Neutrophil (primary cell): ENCODE measurements at regions not wholly inside any gene's neighbourhood (a gene's known extent, or its start where the extent isn't known, plus 50 kb on each side); places are given as distances from the start of the nearest gene placed in this dataset.

ENCODE experiments used
- H3K27ac ChIP-seq: fragments of 200-600 bp; sonication (generic); 2 replicates; pipeline ENCODE4 v1.5.1; 2016; ENCODE audit warnings: mild to moderate bottlenecking, moderate library complexity
- H3K27me3 ChIP-seq: fragments of 200-600 bp; sonication (generic); 2 replicates; pipeline ENCODE4 v1.6.0; 2016; ENCODE audit warnings: mild to moderate bottlenecking
- H3K36me3 ChIP-seq: fragments of 200-600 bp; sonication (generic); 2 replicates; pipeline ENCODE4 v1.5.1; 2017
- H3K4me1 ChIP-seq, 2 experiments: fragments of 200-600 bp in 1 of 2; sonication (generic) in 1 of 2; 1 replicate in 1 of 2; 2 replicates in 1 of 2; pipeline versions ENCODE4 v1.5.1 to v1.6.1; 2013 to 2016; ENCODE audit warnings: low read depth in 1 of 2, low read length in 1 of 2, mild to moderate bottlenecking in 1 of 2, moderate library complexity in 1 of 2; ENCODE audit not compliant: control insufficient read depth in 1 of 2, insufficient read depth in 1 of 2
- H3K4me3 ChIP-seq, 2 experiments: fragments of 200-600 bp in 1 of 2; sonication (generic) in 1 of 2; 1 replicate in 1 of 2; 2 replicates in 1 of 2; pipeline ENCODE4 v1.5.1; 2013 to 2016; ENCODE audit warnings: low read depth in 1 of 2, low read length in 1 of 2, mild to moderate bottlenecking in 1 of 2, moderate library complexity in 1 of 2
- H3K9me3 ChIP-seq: fragments of 200-600 bp; sonication (generic); 2 replicates; pipeline ENCODE4 v1.5.1; 2016
- CTCF ChIP-seq: fragments of 200-600 bp; sonication (generic); IDR thresholded peaks from 2 replicates; pipeline ENCODE4 v1.5.1; 2016; ENCODE audit warnings: antibody characterized with exemption

GRCh38 chr14:100415226-100415625 lies 92.1 kb downstream of the SLC25A47 start:
- no peak for TF ChIP-seq CTCF
- Histone ChIP-seq H3K36me3 (no peaks in the 10 kb centered on the region), H3K27me3 (no peaks in the 10 kb centered on the region), H3K4me3 (no peak overlapping the region), H3K4me1 (peaks cover 24 to 26% of the 10 kb centered on the region in 2 experiments), H3K9me3 (no peaks in the 10 kb centered on the region), H3K27ac (peak overlapping the region; percentile 72)

- Histone ChIP-seq H3K27ac (peak overlapping the region; percentile 11), H3K4me1 (peaks cover 24 to 26% of the 10 kb centered on the region in 2 experiments), H3K9me3 (no peaks in the 10 kb centered on the region), H3K27me3 (no peaks in the 10 kb centered on the region), H3K4me3 (no peak overlapping the region), H3K36me3 (no peaks in the 10 kb centered on the region)
- no peak for TF ChIP-seq CTCF
These were observed 93.0 kb downstream of the SLC25A47 start for GRCh38 chr14:100416081-100416680.

- Histone ChIP-seq H3K27ac (no peak overlapping the region), H3K36me3 (no peaks in the 10 kb centered on the region)
These were observed 94.1 kb downstream of the SLC25A47 start for GRCh38 chr14:100416921-100417860.

GRCh38 chr14:100419856-100420255 lies 96.7 kb downstream of the SLC25A47 start:
- TF ChIP-seq CTCF: no peak
- Histone ChIP-seq H3K36me3 (no peaks in the 10 kb centered on the region), H3K4me1 (peaks cover 22 to 25% of the 10 kb centered on the region in 2 experiments), H3K27ac (no peak overlapping the region), H3K4me3 (no peak overlapping the region), H3K9me3 (no peaks in the 10 kb centered on the region), H3K27me3 (no peaks in the 10 kb centered on the region)

More at GRCh38 chr14:100416921-100417860, 94.1 kb downstream of the SLC25A47 start:
- H3K27me3 ChIP-seq: no peaks in the 10 kb centered on the region
- TF ChIP-seq CTCF: no peak
- H3K4me3 ChIP-seq: no peak overlapping the region
- no peaks in the 10 kb centered on the region for H3K9me3 ChIP-seq
- H3K4me1 ChIP-seq: peaks cover 24 to 26% of the 10 kb centered on the region in 2 experiments

- Histone ChIP-seq H3K4me3 (no peak overlapping the region), H3K27ac (no peak overlapping the region), H3K4me1 (peaks cover 14 to 16% of the 10 kb centered on the region in 2 experiments), H3K9me3 (no peaks in the 10 kb centered on the region), H3K27me3 (no peaks in the 10 kb centered on the region), H3K36me3 (no peaks in the 10 kb centered on the region)
- no peak for TF ChIP-seq CTCF
These were observed 98.8 kb downstream of the SLC25A47 start for GRCh38 chr14:100421756-100422470.
